ENCODE measurements at regions not wholly inside any gene's neighbourhood (a gene's known extent, or its start where the extent isn't known, plus 50 kb on each side); places are given as distances from the start of the nearest gene placed in this dataset.

GRCh38 chrX:88416002-88416401 lies 331.0 kb upstream of the CPXCR1 start:
- TF ChIP-seq CTCF (IDR thresholded peaks at IDR 0.05) (no peak), EZH2 (IDR thresholded peaks at IDR 0.05; ENCODE audit: borderline replicate concordance, insufficient read depth, low read depth, low read length, poor library complexity, severe bottlenecking) (no peak)
